ENCODE measurements at regions not wholly inside any gene's neighbourhood (a gene's known extent, or its start where the extent isn't known, plus 50 kb on each side); places are given as distances from the start of the nearest gene placed in this dataset.

- TF ChIP-seq CTCF (IDR thresholded peaks at IDR 0.05) (no peak), EZH2 (IDR thresholded peaks at IDR 0.05; ENCODE audit: borderline replicate concordance, insufficient read depth, low read depth, low read length, poor library complexity, severe bottlenecking) (no peak)
Observed at GRCh38 chr5:15065091-15065490, 193.5 kb upstream of the ANKH start.

Data from B cell (primary cell).